ACHN (cell line): ENCODE measurements at regions not wholly inside any gene's neighbourhood (a gene's known extent, or its start where the extent isn't known, plus 50 kb on each side); places are given as distances from the start of the nearest gene placed in this dataset.
"Not testable (repeated sequence)": the region's sequence is repeated elsewhere in the genome, so short reads cannot be mapped to it uniquely, and the experiment has no call there.

Source experiments
- DNase-seq: peaks from one replicate; pipeline ENCODE4 v3.0.0-alpha.2; 2015
- in situ Hi-C: cut with HindIII; loops from 2 replicates; pipeline ENCODE4 v1.10.0; 2017; ENCODE audit warnings: low sequenced_read_pairs, low pct_ligation_motif_present, low pct_unique_long_range_greater_than_20kb

DNA sequence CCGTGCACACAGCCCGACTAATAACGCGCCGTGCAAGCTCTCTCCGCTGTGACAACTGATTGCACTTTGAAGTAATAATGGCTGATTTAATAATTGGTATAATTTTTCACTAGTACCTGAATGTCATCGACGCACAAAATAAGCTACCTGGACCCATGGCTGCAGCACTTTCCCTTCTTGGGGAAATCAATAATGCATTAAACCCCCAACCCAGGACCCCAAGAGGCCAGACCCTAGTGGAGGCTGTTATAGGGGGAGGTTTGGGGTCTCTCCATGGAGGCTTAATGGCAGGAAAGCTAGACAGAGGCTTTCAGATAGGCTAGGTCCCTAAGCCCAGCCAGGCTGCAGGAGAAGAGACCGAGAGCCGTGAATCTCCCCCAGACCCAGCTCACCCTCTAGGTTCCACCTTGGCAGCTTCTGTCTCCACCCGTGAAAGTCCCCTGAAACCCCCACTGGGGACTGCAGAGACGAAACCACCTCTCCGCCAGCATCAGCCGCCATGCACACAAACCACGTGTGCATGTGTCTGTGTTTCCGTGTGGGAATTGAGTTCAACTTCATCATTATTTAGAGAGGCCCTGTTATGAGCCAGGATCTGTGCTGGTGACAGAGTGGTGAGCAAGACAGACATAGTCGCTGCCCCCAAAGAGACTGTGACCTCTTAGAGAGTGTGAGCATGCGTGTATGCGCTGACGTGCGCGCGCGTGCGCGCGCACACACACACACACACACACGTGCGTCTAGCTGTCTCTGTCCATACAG is 168.6 kb upstream of the MVB12B start:
- in situ Hi-C loops, result no loop called here

DNA sequence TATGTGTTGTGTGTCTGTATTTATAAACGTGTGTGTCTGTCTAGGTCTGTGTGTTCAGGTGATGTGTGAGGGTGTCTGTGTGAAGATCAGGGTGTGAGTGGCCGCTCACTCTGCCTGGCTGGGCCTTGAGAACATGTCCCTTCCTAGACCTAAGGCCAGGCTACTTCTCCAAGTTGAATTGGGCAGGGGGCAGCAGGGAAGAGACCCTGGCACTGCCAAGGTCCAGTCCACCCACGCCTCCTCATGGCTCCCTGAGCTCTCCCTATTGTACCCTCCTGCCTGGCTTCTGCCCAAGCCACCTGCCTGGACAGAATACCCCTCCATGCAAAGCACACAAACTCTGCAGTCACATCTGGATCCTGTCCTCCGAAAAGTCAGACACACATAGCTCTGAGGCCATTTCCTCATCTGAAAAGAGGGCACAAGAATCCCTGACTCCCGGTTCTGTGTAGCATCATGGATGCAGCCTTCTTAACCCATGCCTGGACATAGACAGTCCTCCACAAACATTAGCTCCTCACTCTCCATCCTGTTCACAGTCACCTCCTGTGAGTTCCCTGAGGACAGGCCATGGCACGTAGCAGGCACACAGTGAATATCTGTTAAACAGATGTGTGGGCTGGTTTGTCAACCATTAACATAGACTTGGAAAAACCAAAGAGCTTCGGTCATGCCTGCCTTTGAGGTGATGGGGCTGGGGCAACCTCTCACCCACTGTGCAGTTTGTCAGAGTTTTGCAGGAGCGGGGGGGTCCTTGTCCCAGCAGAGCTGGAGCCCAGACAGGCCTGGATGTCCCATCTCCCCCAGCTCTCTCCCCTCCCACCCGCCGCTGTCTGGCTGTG is 167.8 kb upstream of the MVB12B start:
- no peak for DNase-seq
- in situ Hi-C loops, result no loop called here

More for the DNA sequence above, 168.6 kb upstream of the MVB12B start:
- no peak for DNase-seq

DNA sequence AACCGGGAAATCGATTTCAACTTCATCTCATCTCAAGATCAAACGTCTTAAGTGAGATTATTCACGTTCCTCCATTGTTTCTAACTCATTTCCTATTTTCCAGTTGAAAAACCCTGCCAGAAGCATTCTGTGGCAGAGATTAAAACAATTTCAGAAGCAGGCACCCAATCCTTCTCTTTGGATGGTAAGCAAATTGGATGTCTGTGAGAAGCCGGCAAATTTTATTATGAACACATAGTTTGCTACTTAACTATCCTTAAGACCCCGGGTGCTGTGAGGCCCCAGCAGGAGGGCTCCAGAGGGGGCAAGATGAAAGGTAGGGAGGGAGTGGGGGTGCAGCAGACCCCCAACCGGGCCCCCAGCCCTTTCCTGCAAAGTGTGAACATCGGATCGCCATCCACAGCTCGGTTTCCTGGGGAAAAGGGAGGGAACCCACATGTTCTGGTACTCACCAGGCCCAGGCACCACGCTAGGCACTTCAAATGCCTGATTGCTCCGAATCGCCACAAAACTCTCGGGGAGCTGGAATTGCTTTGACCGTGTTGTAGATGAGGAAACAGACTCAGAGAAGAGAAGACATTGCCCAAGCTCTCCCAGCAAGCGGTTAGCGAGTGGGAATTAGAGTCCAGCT is 167.1 kb upstream of the MVB12B start:
- no peak for DNase-seq
- in situ Hi-C loops, result no loop called here

DNA sequence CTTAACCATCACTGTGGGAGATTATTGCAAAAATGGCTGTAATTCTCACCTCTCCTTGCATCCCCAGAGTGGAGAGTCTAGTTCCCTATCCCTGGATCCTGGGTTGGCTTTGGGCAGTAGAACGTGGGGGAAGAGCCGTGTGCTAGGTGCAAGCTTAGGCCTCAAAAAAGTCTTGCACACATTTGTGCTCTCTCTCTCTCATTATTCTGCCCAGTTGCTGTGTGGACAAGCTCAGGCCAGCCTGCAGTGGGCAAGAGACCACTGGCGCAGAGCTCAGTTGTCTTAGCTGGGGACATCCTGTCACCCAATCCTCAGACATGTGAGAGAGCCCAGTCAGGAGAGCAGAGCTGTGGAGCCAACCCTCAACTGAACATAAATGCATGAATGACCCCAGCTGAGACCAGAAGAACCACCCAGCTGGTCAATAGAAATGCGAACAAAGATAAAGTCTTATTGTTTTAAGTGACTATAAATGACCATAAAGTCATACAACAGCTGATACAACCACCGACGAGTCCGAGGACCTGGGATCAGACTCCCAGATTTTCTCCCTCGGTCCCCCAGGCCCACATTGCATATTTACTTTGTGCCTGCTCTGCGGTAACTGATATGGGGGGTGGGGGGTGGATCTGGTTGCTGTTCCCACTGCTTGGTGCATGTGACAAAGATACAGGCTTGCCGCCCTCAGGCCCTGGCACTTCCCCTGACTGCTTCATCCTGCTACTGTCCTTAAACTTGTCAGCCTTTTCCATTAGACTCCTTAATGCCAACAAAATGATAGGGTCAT is 166.4 kb upstream of the MVB12B start:
- in situ Hi-C loops, result no loop called here
- DNase-seq, result no peak

DNA sequence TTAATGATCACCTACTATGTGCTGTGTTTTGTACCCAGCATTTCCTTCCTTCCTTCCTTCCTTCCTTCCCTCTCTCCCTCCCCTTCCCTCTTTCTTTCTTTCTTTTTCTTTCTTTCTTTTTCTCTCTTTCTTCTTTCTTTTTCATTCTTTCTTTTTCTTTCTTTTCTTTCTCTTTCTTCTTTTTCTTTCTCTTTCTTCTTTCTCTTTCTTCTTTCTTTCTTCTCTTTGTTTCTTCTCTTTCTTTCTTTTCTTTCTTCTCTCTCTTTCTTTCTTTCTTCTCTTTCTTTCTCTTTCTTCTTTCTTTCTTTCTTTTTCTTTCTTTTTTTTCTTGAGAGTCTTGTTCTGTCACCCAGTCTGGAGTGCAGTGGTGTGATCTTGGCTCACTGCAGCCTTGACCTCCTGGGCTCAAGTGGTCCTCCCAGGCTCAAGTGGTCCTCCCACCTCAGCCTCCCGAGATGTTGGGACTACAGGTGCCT is 165.7 kb upstream of the MVB12B start:
- DNase-seq, result no peak

DNA sequence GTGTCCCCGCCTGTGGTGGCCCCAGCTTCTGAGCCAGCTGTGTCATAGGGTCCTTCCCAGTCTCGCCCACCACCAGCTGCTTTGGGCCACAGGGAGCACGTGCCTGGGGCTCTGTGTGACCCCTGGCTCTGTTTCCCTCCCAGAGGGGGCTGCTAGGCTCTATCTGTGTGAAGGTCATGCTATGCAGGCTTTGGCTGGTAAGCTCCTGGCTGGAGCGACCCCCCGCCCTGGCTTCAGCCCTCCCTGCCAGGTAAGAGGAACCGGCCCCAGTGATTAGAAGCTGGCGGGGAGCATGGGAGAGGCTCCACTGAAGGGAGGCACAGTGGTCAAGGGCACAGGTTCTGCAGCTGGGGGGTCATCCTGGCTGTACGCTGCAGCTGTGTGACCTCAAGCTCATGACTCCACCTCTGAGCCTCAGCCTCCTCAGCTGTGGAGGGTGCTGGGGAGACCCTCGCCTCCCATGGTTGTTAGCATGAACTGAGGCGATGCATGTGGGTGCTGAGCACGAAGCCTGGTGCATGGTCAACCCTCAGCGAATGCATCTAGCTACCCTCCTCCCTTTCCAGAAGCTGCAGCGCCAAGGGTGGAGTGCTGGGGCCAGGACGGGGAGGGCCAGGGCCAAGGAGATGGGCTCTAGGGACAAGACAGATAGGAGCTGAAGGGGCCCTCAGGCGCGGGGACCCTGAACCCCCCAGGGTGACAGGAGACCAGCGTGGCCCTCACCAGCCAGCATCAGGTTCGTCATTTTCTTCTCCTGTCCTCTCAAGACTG is 163.8 kb upstream of the MVB12B start:
- in situ Hi-C loops, result no loop called here
- DNase-seq, result no peak

More for the DNA sequence above, 165.7 kb upstream of the MVB12B start:
- in situ Hi-C loops, result no loop called here

DNA sequence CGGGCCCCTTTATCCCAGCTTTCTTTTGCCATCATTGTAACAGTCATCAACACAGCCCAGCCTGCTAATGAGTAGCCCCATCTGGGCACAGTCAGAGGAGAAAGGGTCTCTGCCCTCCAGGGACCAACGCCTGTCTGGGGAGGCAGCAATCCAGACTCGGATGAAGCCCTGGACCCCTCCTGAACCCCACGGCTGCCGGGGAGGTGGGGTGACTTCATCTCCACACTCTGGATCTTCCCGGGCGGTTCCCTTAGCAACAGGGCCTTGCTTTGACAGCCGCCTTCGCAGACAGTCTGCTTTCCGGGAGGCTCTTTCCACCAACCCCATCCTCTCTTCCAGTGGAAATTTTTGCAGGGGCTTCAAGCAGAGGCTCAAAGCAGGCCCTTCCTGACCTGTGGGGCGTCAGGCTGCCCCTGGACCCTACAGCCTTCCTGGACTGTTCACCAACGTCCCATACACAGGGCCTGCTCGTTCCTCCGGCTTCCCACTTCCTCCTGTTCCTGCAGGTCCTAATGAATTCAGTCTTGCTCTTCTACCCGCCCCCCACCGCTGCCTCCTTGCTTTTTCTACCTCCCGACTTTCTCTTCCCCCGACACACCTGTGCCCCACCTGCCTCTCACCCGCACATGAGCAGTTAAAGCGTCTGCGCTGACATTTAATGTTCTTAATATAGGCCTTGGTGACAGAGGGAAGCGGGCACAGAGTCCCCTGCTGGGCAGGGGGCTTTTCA is 161.7 kb upstream of the MVB12B start:
- in situ Hi-C loops, result no loop called here
- DNase-seq, result no peak

DNA sequence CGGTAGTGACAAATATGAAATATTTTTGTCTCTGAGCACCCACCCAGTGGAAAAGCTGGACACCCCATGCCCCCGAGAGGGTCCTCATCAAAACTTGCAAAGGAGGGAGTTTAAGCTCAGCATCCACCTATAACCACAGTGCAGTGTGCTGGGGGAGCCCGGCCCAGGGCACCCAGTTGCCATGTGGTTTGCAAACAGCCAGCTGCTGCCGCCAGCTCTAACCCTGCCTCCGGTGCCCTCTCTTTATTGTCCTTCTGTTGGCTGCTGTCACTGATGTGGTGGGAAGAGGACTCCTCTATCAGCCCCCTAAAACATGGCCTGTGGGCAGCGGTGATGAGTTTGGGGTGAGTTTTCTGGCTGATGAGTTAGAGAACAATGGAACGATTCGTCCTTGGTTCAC is 160.9 kb upstream of the MVB12B start:
- no peak for DNase-seq
- in situ Hi-C loops, result no loop called here

DNA sequence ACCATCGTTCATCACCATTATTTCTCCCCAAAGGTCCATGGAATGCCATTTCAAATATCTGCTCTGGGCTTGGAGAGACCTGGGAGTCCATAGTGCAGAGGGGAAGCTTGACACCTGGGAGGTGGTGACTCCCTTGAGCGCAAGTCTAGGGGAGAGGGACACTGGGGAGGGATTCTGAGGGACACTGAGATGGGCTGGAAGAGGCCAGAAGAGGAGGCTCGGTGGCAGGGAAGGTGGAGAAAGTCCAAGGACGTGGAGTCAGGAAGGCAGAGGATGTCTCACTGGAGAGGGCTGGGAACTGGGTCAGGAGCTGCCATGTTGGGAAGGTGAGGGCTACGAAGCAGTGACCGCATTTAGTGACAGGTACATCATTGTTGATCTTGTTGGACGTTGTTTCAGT is 160.3 kb upstream of the MVB12B start:
- DNase-seq, result no peak
- in situ Hi-C loops, result no loop called here

DNA sequence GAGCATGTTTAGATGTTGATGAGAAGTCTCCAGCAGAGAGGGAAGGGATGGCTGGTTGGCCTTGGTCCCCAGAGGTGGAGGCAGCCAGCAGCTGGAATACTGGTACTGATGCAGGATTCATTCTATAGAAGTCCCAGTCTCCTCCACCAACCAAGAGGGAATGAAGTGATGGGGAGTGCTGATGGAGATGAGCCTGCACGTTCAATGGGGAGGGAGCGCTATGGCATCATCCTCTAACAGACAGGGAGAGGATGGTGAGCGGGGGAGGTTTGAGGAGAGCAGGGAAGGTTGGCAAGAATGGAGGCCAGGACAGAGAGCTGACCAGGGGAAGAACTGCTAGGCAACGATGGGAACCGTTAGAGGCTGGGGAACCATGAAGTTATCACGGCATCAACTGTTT is 159.8 kb upstream of the MVB12B start:
- in situ Hi-C loops, result no loop called here

DNA sequence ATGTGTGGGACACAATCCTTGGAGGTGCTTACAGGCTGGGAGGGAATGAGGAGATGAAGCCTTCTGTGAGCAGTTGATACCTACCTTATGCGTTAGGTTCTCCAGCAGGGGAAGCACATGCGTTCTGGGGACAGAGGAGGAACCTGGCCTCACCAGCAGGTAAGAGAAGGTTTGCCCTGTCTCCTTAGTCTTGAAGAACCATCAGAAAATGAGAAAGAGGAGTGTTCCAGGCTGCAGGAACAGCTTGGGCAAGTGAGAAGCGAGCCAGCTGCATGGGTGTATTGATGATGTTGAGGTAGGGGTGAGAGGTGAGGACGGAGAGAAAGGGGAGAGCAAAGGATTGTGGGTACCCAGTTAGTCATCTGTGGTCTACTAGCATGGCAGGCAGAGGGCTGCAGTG is 156.9 kb upstream of the MVB12B start:
- in situ Hi-C loops, result no loop called here
- no peak for DNase-seq

More for the DNA sequence above, 159.8 kb upstream of the MVB12B start:
- no peak for DNase-seq

DNA sequence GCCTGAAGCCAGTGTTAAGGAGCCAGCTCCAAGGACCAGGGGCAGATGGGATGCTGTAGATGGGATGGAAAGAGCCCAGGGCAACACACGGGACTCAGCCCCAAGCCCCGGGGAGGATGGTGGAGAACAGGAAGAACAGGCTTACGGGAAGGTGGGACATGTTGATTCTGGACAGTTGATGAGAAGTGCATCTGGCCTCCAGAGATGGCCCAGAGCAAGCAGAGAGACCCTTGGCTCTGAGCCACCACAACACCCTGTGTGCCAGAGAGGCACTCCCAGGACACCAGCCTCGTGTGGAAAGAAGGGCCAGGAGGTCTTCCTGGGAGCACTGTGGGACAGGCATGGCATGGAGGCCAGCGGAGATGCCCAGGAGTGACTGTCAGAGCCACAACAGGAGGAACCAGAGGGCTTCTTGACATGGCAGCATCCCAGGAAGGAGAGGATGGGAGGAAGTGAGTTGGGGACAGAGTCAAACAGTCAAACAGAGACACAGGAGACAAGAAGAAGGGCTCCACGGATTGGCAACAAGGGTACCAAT is 156.3 kb upstream of the MVB12B start:
- in situ Hi-C loops, result no loop called here
- DNase-seq, result no peak

DNA sequence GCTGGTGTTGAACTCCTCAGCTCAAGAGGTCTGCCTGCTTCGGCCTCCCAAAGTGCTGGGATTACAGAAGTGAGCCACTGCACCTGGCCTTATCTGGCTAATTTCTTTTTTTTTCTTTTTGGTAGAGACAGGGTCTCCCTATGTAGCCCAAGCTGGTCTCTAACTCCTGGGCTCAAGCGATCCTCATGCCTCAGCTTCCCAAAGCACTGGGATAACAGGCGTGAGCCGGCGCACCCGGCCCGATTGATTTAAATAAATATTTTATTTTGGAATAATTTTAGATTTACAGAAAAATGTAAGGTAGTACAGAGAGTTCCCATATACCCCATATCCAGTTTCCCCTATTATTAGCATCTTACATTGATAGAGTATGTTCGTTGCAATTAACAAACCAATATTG is 155.0 kb upstream of the MVB12B start:
- no peak for DNase-seq
- in situ Hi-C loops, result no loop called here

DNA sequence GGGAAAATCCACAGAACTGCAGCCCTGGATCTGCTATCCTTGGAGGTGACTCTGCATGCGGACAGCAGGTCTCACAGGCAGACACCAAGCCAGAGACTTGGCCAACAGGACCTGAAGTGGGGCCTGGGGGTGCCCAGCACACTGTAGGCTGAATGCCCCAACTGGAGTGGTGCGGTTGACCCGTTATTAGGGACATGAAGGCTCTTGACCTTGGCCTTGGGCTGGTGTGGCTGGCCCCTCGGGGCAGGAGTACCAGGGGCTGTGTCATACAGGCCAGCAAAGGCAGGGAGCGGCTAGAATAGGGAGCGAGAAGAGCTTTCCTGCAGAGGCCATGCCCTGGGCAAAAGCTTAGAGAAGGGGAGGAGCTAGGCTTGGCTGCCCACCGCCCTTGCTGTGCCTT is 153.2 kb upstream of the MVB12B start:
- in situ Hi-C loops, result no loop called here
- no peak for DNase-seq

DNA sequence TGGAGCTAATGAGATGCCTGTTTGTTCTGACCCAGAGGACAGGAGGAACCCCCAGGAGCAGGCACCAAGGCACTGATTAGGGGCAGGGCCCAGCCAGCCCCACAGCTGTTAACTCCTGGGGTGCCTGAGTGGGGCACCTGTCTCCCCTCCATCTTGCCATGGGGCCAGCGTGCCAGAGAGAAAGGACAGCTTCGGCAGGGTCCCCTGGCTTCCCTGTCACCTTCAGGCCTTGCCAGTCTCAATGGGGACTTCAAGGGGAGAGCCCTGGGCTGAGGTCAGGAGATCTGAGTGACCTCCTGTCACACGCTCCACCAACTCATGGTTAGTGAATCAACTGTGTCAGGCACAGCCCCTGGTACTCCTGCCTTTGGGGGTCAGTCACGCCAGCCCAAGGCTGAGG is 152.7 kb upstream of the MVB12B start:
- DNase-seq, result no peak
- in situ Hi-C loops, result no loop called here

DNA sequence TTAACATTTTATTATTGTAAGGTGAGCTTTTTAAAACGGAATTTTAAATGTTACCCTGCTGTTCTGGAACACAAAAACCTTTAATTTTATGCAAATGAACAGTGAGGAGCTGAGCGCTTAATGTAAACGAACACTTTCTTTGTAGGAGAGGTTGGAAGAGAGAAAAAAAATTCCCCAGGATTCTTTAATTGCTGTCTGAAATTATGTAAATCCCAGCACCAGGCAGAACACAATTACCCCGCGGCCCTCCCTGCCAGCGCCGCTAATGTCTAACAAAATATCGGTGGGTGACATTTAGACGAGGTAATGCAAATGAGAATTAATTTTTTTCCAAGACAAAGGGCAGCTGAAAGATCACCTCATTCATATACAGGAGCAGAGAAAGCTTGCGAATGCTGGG is 143.4 kb upstream of the MVB12B start:
- no peak for DNase-seq
- in situ Hi-C loops, result no loop called here

DNA sequence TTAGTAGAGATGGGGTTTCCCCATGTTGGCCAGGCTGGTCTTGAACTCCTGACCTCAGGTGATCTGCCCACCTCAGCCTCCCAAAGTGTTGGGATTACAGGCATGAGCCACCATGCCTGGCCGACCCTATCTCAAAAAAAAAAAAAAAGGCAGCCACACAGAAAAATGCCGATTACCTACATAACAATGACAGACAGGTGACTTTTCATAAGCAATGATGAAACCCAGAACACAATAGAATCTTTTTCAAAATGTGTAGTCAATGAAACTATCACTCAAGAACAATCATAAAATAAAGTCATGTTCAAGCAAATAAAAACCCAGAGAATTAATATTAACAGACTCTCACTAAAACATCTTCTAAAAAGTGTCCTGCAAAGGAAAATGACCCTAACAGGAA is 135.6 kb upstream of the MVB12B start:
- DNase-seq, in situ Hi-C loops: not testable (repeated sequence)
